MCF 10A (cell line): ENCODE measurements at regions not wholly inside any gene's neighbourhood (a gene's known extent, or its start where the extent isn't known, plus 50 kb on each side); places are given as distances from the start of the nearest gene placed in this dataset.

Experiments
- BruUV-seq: library from RNA; stranded (reverse); fragments of 400-500 nt; replicated peaks from 2 replicates; lab custom pipeline; 2021; lab: Mats Ljungman, UMichigan
- CTCF ChIA-PET: fragments of 300-600 bp; sonication (Branson Sonifier 250); formaldehyde crosslinking; extraction: SDS; loops from one replicate; lab custom pipeline; 2021; ENCODE audit warnings: antibody characterized with exemption, inconsistent platforms; lab: Yijun Ruan, JAX
- POLR2A ChIA-PET: fragments of 300-600, 350-650 bp; sonication (Branson Sonifier 250); formaldehyde crosslinking; extraction: SDS; loops from one replicate; lab custom pipeline; 2020; ENCODE audit warnings: antibody characterized with exemption, inconsistent platforms; lab: Yijun Ruan, JAX
- DNase-seq: peaks from one replicate; pipeline ENCODE4 v3.0.0-alpha.2; 2018; ENCODE audit not compliant: unreplicated experiment
- H3K27ac Mint-ChIP-seq: one replicate; pipeline ENCODE4 v1.8.0; 2022; ENCODE audit warnings: mild to moderate bottlenecking, low read depth, mixed read lengths; ENCODE audit not compliant: unreplicated experiment
- H3K27me3 Mint-ChIP-seq: one replicate; pipeline ENCODE4 v1.8.0; 2022; ENCODE audit warnings: mixed read lengths; ENCODE audit not compliant: insufficient read depth, unreplicated experiment
- H3K36me3 Mint-ChIP-seq: one replicate; pipeline ENCODE4 v1.8.0; 2022; ENCODE audit warnings: mild to moderate bottlenecking, moderate library complexity, mixed read lengths; ENCODE audit not compliant: insufficient read depth, unreplicated experiment
- H3K4me1 Mint-ChIP-seq: one replicate; pipeline ENCODE4 v1.8.0; 2022; ENCODE audit warnings: mixed read lengths; ENCODE audit not compliant: insufficient read depth, unreplicated experiment
- H3K4me3 Mint-ChIP-seq: one replicate; pipeline ENCODE4 v1.8.0; 2022; ENCODE audit warnings: mild to moderate bottlenecking, moderate library complexity, mixed read lengths; ENCODE audit not compliant: unreplicated experiment
- H3K9me3 Mint-ChIP-seq: one replicate; pipeline ENCODE4 v1.8.0; 2022; ENCODE audit warnings: mixed read lengths; ENCODE audit not compliant: unreplicated experiment
- intact Hi-C: fragments of 100-400 bp; cut with micrococcal nuclease; formaldehyde crosslinking; loops from 2 replicates; pipeline ENCODE4 v1.14.1; 2022
- TF ChIP-seq, protein P1 (sequence below): fragments of 200-600 bp; IDR thresholded peaks from one replicate; pipeline ENCODE4 v1.8.0; 2022; ENCODE audit warnings: antibody characterized with exemption, mild to moderate bottlenecking; ENCODE audit not compliant: unreplicated experiment

- Mint-ChIP-seq H3K9me3 (no peaks in the 10 kb centered on the region), H3K4me1 (no peaks in the 10 kb centered on the region), H3K36me3 (no peaks in the 10 kb centered on the region), H3K4me3 (no peak overlapping the region), H3K27me3 (peaks cover 41% of the 10 kb centered on the region), H3K27ac (no peak overlapping the region)
- CTCF ChIA-PET, result no interaction called here
- POLR2A ChIA-PET, result no interaction called here
- TF ChIP-seq, protein P1, sequence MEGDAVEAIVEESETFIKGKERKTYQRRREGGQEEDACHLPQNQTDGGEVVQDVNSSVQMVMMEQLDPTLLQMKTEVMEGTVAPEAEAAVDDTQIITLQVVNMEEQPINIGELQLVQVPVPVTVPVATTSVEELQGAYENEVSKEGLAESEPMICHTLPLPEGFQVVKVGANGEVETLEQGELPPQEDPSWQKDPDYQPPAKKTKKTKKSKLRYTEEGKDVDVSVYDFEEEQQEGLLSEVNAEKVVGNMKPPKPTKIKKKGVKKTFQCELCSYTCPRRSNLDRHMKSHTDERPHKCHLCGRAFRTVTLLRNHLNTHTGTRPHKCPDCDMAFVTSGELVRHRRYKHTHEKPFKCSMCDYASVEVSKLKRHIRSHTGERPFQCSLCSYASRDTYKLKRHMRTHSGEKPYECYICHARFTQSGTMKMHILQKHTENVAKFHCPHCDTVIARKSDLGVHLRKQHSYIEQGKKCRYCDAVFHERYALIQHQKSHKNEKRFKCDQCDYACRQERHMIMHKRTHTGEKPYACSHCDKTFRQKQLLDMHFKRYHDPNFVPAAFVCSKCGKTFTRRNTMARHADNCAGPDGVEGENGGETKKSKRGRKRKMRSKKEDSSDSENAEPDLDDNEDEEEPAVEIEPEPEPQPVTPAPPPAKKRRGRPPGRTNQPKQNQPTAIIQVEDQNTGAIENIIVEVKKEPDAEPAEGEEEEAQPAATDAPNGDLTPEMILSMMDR, result no peak
- no peak for DNase-seq
- intact Hi-C loops, result no loop called here
- BruUV-seq, result no TSS peak
Measured at GRCh38 chr7:123346766-123347165, 147.0 kb upstream of the SLC13A1 start.

DNA sequence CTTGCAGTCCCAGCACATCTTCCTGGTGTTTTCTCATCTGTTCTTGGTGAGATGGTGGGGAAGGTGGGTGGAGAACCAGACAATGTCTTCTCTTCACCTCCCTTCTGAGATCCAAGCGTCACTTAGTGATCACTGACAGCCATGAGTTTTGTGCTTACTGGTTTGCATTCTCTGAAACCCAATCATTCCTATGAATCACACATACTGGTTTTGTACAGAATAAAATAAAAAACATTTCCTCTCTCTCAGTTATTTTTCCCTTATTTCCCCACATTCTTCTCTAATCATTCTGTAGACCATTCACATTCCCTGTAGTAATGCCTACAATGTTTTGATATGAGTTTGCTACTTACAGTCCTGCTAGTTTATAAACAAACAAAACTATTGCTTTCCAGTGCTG is 143.8 kb upstream of the SLC13A1 start:
- Mint-ChIP-seq H3K4me3 (no peak overlapping the region), H3K27me3 (peaks cover 70% of the 10 kb centered on the region), H3K27ac (no peak overlapping the region), H3K36me3 (no peaks in the 10 kb centered on the region), H3K9me3 (no peaks in the 10 kb centered on the region), H3K4me1 (no peaks in the 10 kb centered on the region)
- ChIA-PET POLR2A (no interaction called here), CTCF (no interaction called here)
- intact Hi-C loops, result no loop called here
- TF ChIP-seq, protein P1, result no peak
- BruUV-seq, result no TSS peak
- DNase-seq, result no peak

DNA sequence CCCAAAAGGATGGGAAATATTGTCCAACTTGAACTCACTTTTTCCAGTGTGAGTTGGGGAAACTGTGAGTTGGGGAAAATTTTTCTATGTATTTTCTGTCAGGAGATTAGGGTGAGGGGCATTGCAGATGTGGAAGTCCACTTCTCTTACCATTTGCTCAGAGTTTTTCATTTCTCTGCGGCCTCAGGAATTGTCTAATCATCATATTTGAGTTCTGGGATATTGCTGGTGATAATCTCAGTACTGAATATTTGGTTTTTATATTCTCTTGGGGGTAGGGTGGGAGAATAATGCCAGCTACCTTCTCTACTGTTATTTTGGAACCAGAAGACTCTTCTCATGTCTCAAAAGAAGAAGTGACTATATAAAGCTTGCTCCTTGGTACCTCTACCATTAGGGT is 141.3 kb upstream of the SLC13A1 start:
- DNase-seq, result no peak
- H3K36me3 Mint-ChIP-seq, result no peaks in the 10 kb centered on the region
- ChIA-PET POLR2A (no interaction called here), CTCF (no interaction called here)
- no TSS peak for BruUV-seq
- no peak overlapping the region for H3K27ac Mint-ChIP-seq
- no peaks in the 10 kb centered on the region for H3K4me1 Mint-ChIP-seq
- H3K4me3 Mint-ChIP-seq, result no peak overlapping the region
- peaks cover 53% of the 10 kb centered on the region for H3K27me3 Mint-ChIP-seq
- TF ChIP-seq, protein P1, result no peak
- intact Hi-C loops, result no loop called here
- no peaks in the 10 kb centered on the region for H3K9me3 Mint-ChIP-seq

- H3K36me3 Mint-ChIP-seq, result no peaks in the 10 kb centered on the region
- H3K4me3 Mint-ChIP-seq, result no peak overlapping the region
- no peaks in the 10 kb centered on the region for H3K9me3 Mint-ChIP-seq
- TF ChIP-seq, protein P1, result no peak
- CTCF ChIA-PET, result no interaction called here
- H3K27me3 Mint-ChIP-seq, result peaks cover 56% of the 10 kb centered on the region
- no peak overlapping the region for H3K27ac Mint-ChIP-seq
- H3K4me1 Mint-ChIP-seq, result no peaks in the 10 kb centered on the region
- POLR2A ChIA-PET, result interaction anchor here (0.6 kb wide), 1 partner anchor 155 kb away, joined by 3 read pairs; no protein-coding TSS in a partner anchor
- no peak for DNase-seq
- intact Hi-C loops, result no loop called here
- BruUV-seq, result no TSS peak
Measured at GRCh38 chr7:123338688-123339087, 138.9 kb upstream of the SLC13A1 start.
